ENCODE measurements at regions not wholly inside any gene's neighbourhood (a gene's known extent, or its start where the extent isn't known, plus 50 kb on each side); places are given as distances from the start of the nearest gene placed in this dataset.
A peak's percentile ranks its signal among the peaks of the same experiment; 100 is the strongest.

DNA sequence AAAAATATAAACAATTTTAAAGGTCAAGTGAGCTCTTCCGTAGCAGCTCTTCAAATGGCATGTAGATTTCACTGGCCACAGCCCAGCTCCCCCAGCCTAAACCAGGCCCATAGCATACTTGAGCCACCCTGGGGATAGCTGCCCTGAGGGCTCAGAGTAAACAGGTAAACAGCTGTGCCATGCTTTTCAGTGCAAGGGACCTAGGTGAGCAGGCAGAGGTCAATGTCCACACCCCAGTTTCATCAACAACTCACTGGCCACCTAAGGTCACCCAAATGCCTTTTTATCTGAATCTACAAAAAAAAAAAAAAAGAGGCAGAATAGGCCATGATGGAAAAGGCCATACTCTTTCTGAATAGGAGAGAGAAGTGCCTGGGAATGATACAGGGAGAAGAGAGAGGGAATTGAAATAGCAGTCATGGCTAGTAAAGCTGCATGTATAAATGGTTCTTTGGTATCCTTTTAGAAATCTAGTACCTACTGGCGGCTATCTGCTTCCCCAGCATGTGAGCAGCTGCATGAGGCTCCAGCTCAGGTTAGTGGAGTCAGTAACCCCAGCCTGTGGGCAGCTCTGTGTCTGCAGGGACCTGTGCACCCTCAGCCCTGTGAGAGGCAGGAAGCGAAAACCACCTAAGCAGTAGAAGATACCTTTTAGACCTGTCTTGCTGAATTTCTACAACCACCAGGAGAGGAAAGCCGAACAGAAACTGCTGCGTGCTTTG lies 77.0 kb downstream of the FOXA2 start:
- DNase-seq (ENCODE audit: extremely low read depth in 1 of 11, low read depth in 9 of 11, low spot score in 4 of 11): no peak

DNA sequence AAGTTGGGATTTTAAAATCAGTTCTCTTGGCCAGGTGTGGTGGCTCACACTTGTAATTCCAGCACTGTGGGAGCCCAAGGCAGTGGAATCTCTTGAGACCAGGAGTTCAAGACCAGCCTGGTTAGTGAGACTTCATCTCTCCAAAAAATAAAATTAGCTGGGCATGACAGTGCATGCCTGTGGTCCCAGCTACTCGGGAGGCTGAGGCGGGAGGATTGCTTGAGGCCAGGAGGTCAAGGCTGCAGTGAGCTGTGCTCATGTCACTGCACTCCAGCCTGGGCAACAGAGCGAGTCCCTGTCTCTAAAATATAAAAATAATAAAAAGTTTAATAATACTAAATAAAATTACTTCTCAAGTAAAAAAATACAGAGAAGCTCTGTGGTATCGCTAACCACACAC lies 77.5 kb downstream of the FOXA2 start:
- DNase-seq (ENCODE audit: extremely low read depth in 1 of 11, low read depth in 9 of 11, low spot score in 4 of 11): no peak

DNA sequence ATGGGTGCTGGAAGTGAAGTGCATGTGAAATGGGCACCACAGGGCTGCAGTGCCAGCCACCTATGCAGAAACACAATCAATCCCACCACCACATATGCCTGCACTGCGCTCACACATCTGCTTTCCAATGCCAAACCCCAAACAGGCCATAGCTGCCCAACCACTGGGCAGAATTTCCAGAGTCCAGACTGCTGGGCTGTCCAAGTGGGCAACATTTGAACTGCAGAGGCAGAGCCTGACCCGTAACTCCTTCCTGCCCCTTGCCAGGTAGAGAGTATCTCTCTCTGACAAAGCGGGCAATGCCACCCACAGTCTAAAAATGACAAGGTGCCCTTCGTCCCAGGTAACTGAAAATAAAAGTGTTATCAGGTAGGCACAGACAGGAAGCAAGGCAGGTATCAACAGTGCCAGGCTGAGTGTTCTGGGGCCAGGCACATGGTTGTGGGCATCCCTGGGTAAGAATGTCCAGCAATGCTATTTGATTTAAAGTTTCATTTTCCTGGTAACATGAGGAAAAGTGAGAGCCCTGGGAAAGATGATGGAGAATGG lies 79.5 kb downstream of the FOXA2 start:
- DNase-seq (ENCODE audit: extremely low read depth in 1 of 11, low read depth in 9 of 11, low spot score in 4 of 11): no peak

DNA sequence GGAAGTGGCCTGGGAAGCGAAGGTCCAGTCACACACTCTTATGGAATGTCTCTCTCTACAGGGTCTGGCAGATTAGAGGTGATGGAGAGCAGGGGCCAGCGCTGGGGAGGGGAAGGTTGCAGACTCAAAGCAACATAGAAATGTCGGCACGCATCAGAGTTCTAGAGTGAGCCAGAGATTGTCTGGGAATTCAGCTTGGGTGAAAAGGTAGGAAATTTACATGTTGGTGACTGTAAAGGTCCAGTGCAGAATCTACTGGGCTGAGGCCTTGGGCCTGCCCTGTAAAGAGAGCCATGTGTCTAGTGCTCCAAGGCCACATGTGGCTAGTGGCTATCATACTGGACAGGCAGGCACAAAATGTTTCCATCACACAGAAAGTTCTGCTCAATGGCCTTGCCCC lies 80.8 kb downstream of the FOXA2 start:
- no peak for DNase-seq (ENCODE audit: extremely low read depth in 1 of 11, low read depth in 9 of 11, low spot score in 4 of 11)

DNA sequence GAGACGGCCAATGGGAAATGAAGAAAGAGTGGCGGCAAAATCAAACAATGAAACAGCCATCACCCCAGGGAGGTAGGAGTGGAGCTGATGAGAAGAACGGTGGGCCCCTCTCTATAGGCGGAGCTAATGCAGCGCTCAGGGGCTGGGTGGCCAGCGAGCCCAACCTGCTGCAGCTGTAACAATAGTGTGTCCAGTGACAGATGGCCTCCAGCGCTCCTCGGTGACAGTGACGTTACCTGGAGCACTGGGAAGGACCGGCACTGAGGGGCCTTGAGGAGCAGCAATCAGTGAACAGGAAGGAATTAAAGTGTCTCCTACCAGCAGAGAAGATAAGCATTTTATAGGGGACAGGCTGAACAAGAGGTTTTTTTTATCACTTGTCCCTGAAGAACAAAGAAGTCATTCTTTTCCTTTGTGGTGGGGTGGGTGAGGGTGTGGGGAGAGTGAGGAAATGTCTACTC lies 81.6 kb downstream of the FOXA2 start:
- no peak for DNase-seq (ENCODE audit: extremely low read depth in 1 of 11, low read depth in 9 of 11, low spot score in 4 of 11)

DNA sequence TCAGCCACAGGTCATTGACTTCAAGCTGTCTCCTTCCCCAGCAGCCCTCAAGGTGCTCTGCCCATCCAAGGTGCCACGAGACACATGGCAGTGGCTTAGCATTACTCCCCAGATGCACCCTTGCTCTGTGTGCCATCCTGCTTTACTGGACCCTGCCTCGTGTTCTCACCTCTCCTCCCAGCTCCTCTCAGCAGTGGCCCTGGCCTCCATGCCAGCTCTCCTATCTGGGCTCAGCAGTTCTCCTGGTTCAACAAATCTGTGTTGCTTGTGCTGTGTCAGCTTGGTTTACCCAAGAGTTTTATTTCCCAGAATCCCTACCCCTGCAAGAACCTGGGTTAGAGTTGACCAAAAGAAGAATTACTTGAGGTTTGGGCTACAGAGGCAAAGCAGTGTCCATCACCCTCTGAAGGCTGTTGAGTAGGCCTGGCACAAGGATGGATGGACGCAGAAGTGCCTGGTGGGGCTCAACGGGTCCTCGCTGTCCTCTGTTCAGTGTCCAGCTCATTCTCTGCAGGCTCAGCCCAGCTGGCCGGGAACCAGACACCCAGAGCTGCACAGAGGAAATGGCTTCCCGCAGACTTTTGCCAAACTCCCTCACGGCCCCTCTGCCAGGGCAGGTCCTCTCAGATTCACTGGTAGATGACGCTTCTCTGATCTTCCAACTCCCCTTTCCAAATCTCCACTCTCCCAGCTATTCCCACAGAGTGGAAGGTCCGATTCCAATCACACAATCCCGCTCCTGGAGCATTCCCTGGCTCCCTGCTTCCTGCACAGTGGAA lies 82.6 kb downstream of the FOXA2 start:
- no peak for DNase-seq (ENCODE audit: extremely low read depth in 1 of 11, low read depth in 9 of 11, low spot score in 4 of 11)

DNA sequence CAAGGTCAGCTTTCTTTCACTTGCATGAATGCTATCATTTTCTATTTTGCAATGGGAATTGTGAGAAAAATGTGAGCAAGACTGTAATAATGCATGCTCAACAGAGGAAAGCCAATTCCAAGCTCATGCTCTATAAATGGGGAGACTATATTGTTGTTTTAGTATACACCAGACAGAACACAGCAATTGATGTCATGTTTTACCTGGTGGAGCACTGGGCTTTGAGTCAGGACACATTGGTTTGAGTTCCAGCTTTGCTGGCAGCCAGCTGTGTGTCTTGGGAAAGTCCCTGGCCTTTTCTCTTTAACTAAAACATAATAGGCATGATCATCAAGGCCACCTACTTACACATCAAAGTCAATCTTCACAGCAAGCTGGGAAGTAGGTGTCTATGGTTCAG lies 83.3 kb downstream of the FOXA2 start:
- DNase-seq (ENCODE audit: extremely low read depth in 1 of 11, low read depth in 9 of 11, low spot score in 4 of 11): no peak

DNA sequence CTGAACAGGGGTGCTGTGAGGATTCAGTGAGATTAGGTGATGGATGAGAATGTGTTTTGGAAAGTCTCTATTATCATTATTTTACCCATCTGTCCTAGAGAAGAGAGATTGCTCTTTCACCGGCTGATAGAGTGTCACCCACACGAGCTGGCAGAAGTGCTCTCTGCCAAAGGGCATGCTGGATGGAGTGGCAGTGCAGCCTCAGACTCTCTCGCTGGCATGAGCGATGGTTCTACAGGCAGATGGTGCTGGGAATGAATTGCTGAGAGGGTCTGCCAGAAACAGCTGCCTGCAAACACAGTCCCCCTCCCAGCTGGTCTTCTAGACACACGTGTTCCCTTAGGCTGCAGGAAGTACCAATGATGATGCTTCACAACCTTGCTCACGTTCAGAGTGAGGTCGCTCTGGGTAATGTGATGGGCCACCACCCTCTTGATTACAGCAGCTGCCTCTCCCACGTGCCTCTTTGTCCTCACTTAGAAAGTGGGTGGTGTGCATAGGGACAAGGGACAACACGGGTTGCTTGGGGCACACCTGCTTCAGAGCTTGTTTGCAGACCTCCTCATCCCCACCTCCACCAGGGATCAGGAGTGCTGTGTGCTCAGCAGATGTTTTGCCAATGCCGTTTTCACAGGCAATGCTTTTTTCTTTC lies 84.7 kb downstream of the FOXA2 start:
- DNase-seq (ENCODE audit: extremely low read depth in 1 of 11, low read depth in 9 of 11, low spot score in 4 of 11): no peak

DNA sequence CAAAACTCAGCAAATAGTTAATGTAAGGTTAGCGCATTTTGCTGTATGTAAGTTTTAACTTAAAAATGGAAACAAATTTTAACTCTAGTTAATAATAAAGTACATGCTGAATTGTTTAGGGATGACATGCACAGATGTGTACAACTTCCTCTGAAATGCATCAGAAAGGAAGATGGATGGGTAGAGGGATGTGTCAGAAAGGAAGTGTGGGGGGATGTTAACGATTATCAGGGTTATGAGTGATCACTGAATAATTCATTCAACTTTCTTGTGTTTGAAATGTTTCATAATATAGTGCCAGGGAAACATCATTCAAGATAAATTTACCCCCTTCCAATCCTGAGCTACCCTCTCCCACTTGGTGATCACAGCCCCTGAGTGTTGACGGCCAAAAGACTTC lies 87.6 kb downstream of the FOXA2 start:
- no peak for DNase-seq (ENCODE audit: extremely low read depth in 1 of 11, low read depth in 9 of 11, low spot score in 4 of 11)

DNA sequence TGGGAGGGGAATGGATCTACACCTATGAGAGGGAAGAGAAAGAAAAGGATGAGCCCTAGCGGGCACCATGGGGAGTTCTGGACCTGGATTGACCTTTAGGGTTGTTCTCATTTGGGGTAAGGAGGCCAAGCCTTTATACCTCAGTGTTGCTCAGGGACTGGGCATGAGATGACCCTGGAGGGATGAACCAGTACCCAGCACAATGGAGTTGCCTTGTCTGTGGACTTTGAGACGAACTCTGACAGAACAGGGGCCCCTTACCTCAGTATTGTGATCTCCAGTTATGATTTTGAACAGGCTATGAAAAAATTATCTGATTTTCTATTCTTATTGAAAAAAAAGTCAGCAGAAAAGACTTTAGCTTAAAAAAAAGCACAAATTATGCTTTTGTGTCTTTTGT lies 88.6 kb downstream of the FOXA2 start:
- DNase-seq (ENCODE audit: extremely low read depth in 1 of 11, low read depth in 9 of 11, low spot score in 4 of 11): no peak

DNA sequence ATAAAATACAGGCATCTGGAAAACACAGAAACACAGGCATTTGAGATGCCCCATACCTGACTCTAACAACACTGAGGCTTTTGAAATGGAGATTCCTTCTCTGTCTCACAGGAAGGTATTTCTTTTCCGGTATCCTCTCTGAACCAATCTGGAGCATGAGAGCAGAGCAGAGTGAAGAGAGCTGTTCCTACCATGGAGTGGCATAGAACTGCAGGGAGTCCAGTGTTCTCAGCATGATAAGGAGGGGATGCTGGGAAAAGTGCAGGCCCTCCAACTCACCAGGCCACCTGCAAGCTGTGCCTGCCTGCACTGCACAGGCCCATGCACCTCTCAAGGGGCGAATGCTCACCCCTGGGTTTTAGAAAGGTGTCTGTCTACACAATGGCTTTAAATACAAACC lies 89.2 kb downstream of the FOXA2 start:
- DNase-seq (ENCODE audit: extremely low read depth in 1 of 11, low read depth in 9 of 11, low spot score in 4 of 11): no peak

DNA sequence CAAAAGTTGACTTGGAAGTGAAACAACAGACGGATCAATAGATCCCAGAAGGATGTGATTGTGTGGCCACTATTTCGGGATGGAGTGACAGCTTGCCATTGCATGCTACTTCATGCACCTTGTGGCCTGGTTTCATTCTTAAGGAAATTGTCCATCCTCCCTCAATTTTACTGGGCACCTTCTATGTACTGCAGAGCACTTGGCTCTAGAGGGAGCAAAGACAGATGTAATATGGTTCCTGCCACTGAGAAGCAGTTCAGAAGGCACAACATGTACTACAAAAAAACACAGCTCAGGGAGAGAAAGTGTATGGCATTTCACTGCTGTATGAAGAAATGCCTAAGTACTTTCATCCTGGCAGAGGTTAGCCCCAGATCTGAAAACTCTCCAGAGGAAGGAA lies 91.9 kb downstream of the FOXA2 start:
- DNase-seq (ENCODE audit: extremely low read depth in 1 of 11, low read depth in 9 of 11, low spot score in 4 of 11): no peak

DNA sequence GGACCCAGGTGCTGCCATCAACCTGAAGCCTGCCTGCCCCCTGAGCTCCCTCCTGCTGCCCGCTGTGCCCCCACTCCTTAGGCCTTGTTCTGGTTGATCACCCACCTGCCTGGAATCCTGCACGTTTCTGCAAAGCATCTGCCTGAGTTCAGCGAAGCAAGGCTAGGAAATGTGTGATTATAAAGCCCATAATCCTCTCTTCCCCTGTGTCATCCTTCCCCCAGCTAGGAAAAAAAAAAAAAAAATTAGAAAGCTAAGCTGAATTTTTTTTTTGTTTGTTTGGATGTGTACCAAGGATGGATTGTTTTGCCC lies 93.2 kb downstream of the FOXA2 start:
- peak in 9 of 11 donors; percentile 17 to 58 (median 35) for DNase-seq (ENCODE audit: extremely low read depth in 1 of 11, low read depth in 9 of 11, low spot score in 4 of 11)

DNA sequence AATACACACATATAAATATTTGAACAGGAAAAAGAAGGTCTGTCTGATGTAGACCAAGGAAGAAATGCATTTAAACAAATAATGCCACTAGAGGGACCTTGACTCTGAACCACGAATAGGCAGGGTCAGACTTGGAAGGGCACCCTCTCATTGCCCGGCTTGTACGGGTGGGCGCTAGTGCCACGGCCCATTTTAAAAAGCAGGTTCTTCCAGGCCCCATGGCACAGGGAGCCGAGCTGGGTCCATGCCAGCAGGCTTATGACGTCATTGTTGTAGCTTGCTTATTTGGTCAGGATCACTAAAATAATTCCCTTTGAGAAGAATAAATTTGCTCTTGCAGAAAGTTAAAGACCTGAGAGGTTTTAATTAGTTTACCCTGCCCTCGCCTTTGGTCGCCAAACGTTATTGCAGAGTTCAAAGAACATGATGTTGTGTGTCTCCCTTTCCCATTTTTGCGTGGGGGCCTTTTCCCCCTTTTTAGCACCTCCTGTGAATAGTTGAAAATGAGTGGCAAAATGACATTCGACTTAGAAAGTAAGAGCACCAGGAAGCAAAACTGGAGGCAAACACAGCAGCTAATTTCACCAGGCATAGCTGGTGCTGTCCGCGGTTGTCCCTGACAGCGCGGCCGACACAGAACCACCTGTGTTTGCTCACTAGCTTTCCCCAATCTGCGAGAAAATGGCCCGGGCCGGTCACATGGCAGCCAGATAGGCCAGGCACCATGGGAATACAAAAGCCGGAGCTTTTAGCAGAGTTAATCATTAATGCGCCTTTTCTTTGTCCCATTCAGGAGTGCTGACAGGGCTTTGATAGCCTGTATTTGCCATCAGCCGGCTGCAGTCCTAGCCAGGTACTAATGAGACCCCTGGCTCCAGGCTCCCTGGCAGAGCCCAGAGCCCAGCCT lies 93.8 kb downstream of the FOXA2 start:
- DNase-seq (ENCODE audit: extremely low read depth in 1 of 11, low read depth in 9 of 11, low spot score in 4 of 11): peak; percentile 23 to 73 (median 46)

DNA sequence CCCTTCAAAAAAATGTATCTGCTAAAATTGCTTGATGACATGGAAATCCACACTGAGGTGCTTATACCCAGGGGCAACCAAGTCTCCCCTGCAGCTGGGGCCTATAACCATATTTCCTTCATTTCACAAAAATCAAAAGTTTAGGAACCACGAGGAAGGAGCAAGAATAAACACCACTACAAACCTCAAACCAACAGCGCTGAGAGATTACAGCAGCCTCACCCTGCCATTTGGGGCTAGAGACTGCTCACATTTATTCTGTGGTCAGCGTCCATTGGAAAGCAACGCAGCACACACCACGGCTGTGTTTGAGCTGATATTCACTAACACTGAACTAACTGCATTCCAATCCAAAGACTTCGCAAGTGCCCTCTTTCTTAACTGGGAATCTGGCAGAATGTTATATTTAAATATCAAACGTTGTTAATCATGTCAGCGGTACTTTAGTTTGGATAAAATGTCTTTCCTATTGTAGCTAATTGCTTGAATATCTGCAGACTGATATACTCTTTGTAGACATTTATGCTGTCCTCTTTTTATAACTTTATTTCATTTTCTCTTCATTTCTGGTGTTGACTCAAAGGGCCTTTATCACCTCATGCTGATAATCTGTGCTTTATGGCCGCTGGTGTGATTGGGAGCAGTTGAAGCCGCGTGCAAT lies 94.6 kb downstream of the FOXA2 start:
- no peak for DNase-seq (ENCODE audit: extremely low read depth in 1 of 11, low read depth in 9 of 11, low spot score in 4 of 11)

DNA sequence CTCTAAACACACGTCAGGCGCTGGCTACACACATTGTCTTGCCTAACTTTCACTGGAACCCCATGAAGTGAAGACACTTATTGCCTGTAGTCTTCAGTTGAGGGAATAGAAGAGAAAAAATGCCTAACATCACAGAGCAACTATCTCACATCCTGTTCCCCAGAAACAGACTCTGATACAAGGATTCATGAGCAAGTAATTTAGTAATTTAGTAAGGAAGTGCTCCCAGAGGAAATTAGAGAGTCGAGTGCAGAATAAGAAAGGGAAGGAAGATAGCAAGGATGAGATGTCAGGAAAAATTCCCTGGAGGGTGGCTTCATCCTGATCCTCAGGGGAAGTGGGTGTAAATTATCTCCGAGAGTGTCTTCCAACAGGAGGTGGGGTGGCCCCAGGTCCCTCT lies 104.0 kb downstream of the FOXA2 start:
- no peak for DNase-seq (ENCODE audit: extremely low read depth in 1 of 11, low read depth in 9 of 11, low spot score in 4 of 11)

DNA sequence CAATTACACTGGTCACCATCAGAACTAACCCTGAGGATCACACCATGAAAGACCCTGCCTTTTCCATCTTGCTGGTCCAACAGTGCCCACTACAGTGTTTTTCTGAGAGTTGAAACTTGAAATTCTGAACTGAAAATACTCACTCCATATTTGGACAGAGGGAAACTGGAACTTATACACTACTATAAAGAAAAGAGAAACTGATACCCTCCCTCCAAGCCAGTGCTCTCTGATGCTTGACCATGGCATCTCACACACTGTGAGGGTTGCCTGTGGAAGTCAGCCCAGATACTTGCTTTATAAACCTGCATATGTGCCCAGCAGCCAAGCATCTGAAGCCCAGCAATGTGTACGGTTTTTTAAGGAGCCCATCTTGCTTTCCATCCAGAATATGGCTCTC lies 108.7 kb downstream of the FOXA2 start:
- peak in 2 of 11 donors; percentile 4 to 25 for DNase-seq (ENCODE audit: extremely low read depth in 1 of 11, low read depth in 9 of 11, low spot score in 4 of 11)

DNA sequence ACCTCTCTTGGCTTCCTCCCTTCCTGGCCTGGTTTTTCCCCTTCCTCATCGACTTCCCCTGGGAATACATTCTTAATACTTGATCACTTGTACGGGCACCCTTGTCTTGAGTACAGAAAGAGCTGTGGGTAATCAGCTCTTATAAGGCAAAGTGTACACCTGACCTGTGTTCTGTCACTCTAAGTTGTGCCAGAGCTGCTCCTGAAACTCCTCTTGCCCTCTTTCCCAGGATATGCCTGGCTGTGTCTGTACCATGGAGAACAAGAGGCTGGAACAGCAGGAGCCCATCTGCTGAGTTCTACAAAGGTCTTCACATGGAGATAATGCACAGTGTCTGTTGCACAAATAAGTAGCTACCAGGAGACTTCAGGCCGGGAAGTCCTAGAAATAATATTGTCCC lies 110.1 kb downstream of the FOXA2 start:
- no peak for DNase-seq (ENCODE audit: extremely low read depth in 1 of 11, low read depth in 9 of 11, low spot score in 4 of 11)

DNA sequence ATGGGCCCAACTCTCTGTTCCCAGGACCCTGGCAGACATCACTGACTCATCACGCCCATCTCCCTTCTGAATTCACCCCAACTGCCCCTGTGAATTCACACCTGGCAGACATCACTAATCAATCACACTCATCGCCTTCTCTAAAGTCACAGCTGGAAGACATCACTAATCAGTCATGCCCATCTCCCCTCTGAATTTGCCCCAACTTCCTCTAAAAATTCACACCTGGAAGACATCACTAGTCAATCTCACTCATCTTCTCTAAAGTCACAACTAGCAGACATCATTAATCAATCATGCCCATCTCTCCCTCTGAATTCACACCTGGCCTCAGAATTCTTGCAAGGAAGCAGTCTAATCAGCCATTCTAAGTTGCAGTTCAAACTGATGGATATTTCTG lies 111.1 kb downstream of the FOXA2 start:
- no peak for DNase-seq (ENCODE audit: extremely low read depth in 1 of 11, low read depth in 9 of 11, low spot score in 4 of 11)

Measured in renal cortex interstitium (tissue), 11 donors.